Mucosa of descending colon (tissue), 3 donors: ENCODE measurements at regions not wholly inside any gene's neighbourhood (a gene's known extent, or its start where the extent isn't known, plus 50 kb on each side); places are given as distances from the start of the nearest gene placed in this dataset.

Source experiments
- ATAC-seq: fragments of 200-7000 bp; cut with Tn5 transposase; one replicate; pipeline ENCODE4 v1.9.1; 2020; ENCODE audit warnings: mild to moderate bottlenecking, moderate library complexity
- DNase-seq, 3 donors: peaks; one replicate each; pipeline ENCODE4 v3.0.0-alpha.2; 2020
- H3K36me3 ChIP-seq: fragments of 200-600 bp; one replicate; pipeline ENCODE4 v1.8.0; 2021; ENCODE audit warnings: low read depth, mild to moderate bottlenecking
- H3K4me1 ChIP-seq: fragments of 200-600 bp; one replicate; pipeline ENCODE4 v1.8.0; 2021; ENCODE audit warnings: low read depth, mild to moderate bottlenecking
- H3K4me3 ChIP-seq: fragments of 200-600 bp; one replicate; pipeline ENCODE4 v1.8.0; 2021; ENCODE audit warnings: mild to moderate bottlenecking
- H3K9me3 ChIP-seq: fragments of 200-600 bp; one replicate; pipeline ENCODE4 v1.8.0; 2021; ENCODE audit warnings: mild to moderate bottlenecking
- CTCF ChIP-seq: fragments of 200-600 bp; IDR thresholded peaks from one replicate; pipeline ENCODE4 v1.8.0; 2022; ENCODE audit warnings: antibody characterized with exemption, mild to moderate bottlenecking
- intact Hi-C, 2 donors: fragments of 100-400 bp; cut with DNase I in 1 of 2; cut with micrococcal nuclease in 1 of 2; formaldehyde crosslinking; loops; one replicate each; pipeline versions ENCODE4 v1.11.0 to v1.11.1; 2022; cut with DNase I, micrococcal nuclease
- donor health status: DM: no; HTN: no; CAD: no; lungs with moderate emphysema.
- donor health status: DM: no; HTN: no; CAD: no.
- donor health status: DM: no; HTN: yes; CAD: no.

GRCh38 chr3:163039636-163040035 lies 1543.0 kb downstream of the OTOL1 start:
- intact Hi-C loops: no loop called here
- no peaks in the 10 kb centered on the region for H3K36me3 ChIP-seq
- no peaks in the 10 kb centered on the region for H3K4me1 ChIP-seq
- H3K9me3 ChIP-seq: no peaks in the 10 kb centered on the region
- no peak for TF ChIP-seq CTCF
- DNase-seq: no peak
- H3K4me3 ChIP-seq: no peak overlapping the region
- no peak for ATAC-seq

DNA sequence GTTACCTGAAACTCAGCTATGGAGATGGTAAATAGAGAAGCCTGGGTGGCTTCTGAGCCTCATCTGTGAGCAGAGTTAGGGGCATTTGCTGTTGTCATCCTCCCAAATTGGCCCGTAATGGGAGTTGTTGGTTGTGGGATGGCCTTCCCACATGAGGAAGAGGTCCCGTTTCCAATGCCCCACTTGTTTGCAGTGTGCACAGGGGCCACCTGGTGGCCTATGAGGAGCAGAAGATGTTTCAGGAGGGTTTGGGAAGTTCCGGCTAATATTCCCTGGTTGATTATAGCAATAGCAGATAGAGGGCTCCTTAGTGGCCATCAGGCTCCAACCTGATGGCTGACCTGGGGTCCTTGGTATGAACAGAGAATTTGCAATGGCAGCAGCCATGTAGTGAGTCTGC lies 1546.5 kb downstream of the OTOL1 start:
- peak; percentile 13 for ATAC-seq
- H3K4me3 ChIP-seq: no peak overlapping the region
- DNase-seq: peak in 1 of 3 donors; percentile 10
- TF ChIP-seq CTCF: no peak
- H3K4me1 ChIP-seq: no peaks in the 10 kb centered on the region
- no peaks in the 10 kb centered on the region for H3K36me3 ChIP-seq
- no peaks in the 10 kb centered on the region for H3K9me3 ChIP-seq
- intact Hi-C loops: no loop called here

- TF ChIP-seq CTCF: no peak
- no peaks in the 10 kb centered on the region for H3K4me1 ChIP-seq
- no peaks in the 10 kb centered on the region for H3K9me3 ChIP-seq
- ATAC-seq: no peak
- no peak for DNase-seq
- no peaks in the 10 kb centered on the region for H3K36me3 ChIP-seq
- intact Hi-C loops: no loop called here
- H3K4me3 ChIP-seq: no peak overlapping the region
Observed at GRCh38 chr3:163045945-163046344, 1549.3 kb downstream of the OTOL1 start.

GRCh38 chr3:163048881-163049280 lies 1552.3 kb downstream of the OTOL1 start:
- DNase-seq: no peak
- Histone ChIP-seq H3K4me3 (no peak overlapping the region), H3K36me3 (no peaks in the 10 kb centered on the region), H3K4me1 (no peaks in the 10 kb centered on the region), H3K9me3 (no peaks in the 10 kb centered on the region)
- intact Hi-C loops: no loop called here
- ATAC-seq: no peak
- TF ChIP-seq CTCF: no peak

DNA sequence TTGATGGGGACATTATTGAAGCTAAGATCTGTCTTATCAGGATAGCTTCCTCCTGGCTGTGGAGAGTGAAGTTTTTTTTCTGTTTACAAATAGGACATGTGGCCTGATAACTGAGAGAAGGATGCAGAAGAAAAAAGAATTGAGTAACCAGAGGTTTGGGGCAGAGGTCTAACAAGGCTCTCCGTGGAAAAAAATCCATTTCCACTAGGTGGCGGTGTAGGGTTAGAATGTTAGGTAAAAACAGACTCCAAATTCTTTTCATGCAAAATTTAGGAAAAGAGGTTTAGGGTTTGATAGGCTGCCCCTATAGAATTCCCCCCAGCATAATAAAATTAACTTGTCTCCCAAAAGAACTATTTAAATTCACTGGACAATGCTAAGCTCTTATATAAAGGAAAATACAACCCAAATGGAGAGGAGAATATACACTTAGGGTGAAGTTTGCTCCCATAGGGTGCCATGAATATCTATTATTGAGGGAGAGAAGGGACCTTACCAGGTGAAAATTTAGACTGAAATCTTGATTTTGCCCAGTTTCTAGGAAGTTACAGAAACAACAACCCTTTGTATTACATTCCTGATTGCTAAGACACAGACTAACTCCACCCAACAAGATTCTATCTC lies 1560.4 kb downstream of the OTOL1 start:
- no peaks in the 10 kb centered on the region for H3K36me3 ChIP-seq
- no peak for TF ChIP-seq CTCF
- H3K9me3 ChIP-seq: no peaks in the 10 kb centered on the region
- intact Hi-C loops: no loop called here
- DNase-seq (peak in 1 of 3 donors; percentile 73), ATAC-seq (no peak)
- no peak overlapping the region for H3K4me3 ChIP-seq
- no peaks in the 10 kb centered on the region for H3K4me1 ChIP-seq
